Glutamatergic neuron (in vitro differentiated cells): ENCODE measurements at regions not wholly inside any gene's neighbourhood (a gene's known extent, or its start where the extent isn't known, plus 50 kb on each side); places are given as distances from the start of the nearest gene placed in this dataset.

Experiments used
- DNase-seq: peaks from one replicate; pipeline ENCODE4 v3.0.0; 2022
- H3K27ac Mint-ChIP-seq: one replicate; pipeline ENCODE4 v1.8.0; 2020; ENCODE audit warnings: mild to moderate bottlenecking, mixed read lengths, inconsistent platforms; ENCODE audit not compliant: unreplicated experiment
- H3K27me3 Mint-ChIP-seq: one replicate; pipeline ENCODE4 v1.8.0; 2020; ENCODE audit warnings: mild to moderate bottlenecking, moderate library complexity, mixed read lengths, inconsistent platforms; ENCODE audit not compliant: unreplicated experiment
- H3K36me3 Mint-ChIP-seq: one replicate; pipeline ENCODE4 v1.8.0; 2020; ENCODE audit warnings: mild to moderate bottlenecking, mixed read lengths, inconsistent platforms; ENCODE audit not compliant: unreplicated experiment
- H3K4me1 Mint-ChIP-seq: one replicate; pipeline ENCODE4 v1.8.0; 2020; ENCODE audit warnings: mild to moderate bottlenecking, low read depth, mixed read lengths, inconsistent platforms; ENCODE audit not compliant: unreplicated experiment
- H3K4me3 Mint-ChIP-seq: one replicate; pipeline ENCODE4 v1.8.0; 2020; ENCODE audit warnings: mild to moderate bottlenecking, mixed read lengths, inconsistent platforms; ENCODE audit not compliant: unreplicated experiment
- H3K9me3 Mint-ChIP-seq: one replicate; pipeline ENCODE4 v1.8.0; 2020; ENCODE audit warnings: mild to moderate bottlenecking, moderate library complexity, mixed read lengths, inconsistent platforms; ENCODE audit not compliant: unreplicated experiment
- TF ChIP-seq, protein P1 (sequence below): fragments of 200-600 bp; sonication (generic); IDR thresholded peaks from one replicate; pipeline ENCODE4 v1.5.0; 2021; ENCODE audit not compliant: partially characterized antibody, unreplicated experiment

DNA sequence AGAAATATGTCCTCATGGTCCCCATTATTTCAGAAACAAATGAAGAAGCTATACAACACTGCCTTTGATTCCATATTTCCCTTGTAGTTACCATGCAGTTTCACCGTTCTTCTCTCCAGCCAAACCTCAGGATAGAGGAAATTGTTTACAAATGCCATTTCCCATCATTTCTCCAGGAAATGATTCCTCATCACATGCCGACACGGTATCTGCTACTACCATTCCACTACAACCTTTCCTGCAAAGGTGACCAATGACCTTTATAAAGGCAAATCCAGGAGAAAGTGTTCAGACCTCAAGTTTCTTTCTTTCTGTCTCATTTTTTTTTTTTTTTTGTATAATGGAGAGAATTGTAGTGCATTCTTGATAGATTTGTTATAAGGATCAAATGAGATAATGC, 460.8 kb upstream of the CDH20 start:
- no peaks in the 10 kb centered on the region for H3K9me3 Mint-ChIP-seq
- TF ChIP-seq, protein P1, sequence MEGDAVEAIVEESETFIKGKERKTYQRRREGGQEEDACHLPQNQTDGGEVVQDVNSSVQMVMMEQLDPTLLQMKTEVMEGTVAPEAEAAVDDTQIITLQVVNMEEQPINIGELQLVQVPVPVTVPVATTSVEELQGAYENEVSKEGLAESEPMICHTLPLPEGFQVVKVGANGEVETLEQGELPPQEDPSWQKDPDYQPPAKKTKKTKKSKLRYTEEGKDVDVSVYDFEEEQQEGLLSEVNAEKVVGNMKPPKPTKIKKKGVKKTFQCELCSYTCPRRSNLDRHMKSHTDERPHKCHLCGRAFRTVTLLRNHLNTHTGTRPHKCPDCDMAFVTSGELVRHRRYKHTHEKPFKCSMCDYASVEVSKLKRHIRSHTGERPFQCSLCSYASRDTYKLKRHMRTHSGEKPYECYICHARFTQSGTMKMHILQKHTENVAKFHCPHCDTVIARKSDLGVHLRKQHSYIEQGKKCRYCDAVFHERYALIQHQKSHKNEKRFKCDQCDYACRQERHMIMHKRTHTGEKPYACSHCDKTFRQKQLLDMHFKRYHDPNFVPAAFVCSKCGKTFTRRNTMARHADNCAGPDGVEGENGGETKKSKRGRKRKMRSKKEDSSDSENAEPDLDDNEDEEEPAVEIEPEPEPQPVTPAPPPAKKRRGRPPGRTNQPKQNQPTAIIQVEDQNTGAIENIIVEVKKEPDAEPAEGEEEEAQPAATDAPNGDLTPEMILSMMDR = no peak
- no peak overlapping the region for H3K4me3 Mint-ChIP-seq
- H3K4me1 Mint-ChIP-seq = no peaks in the 10 kb centered on the region
- DNase-seq = no peak
- H3K27me3 Mint-ChIP-seq = peaks cover 3% of the 10 kb centered on the region
- no peaks in the 10 kb centered on the region for H3K36me3 Mint-ChIP-seq
- no peak overlapping the region for H3K27ac Mint-ChIP-seq

DNA sequence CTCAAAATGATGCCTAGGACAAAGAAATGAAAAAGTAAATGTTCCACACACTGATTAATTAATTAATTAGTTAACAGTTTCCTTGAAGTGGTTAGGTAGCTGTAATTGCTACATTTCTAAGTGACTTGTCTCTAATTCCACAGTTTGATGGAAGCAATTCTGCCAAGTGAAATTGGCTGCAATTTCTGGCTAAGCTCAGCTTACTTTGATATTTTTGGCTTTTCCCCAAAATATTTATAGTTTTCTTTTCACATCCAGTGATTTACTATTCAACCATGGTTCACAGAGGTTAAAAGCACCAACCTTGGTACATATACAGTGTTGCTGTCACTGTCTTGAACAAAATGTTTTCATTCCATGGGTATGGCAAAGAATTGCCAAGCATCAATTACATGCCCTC, 459.5 kb upstream of the CDH20 start:
- no peak overlapping the region for H3K4me3 Mint-ChIP-seq
- TF ChIP-seq, protein P1 = no peak
- H3K27ac Mint-ChIP-seq = no peak overlapping the region
- DNase-seq = no peak
- no peaks in the 10 kb centered on the region for H3K4me1 Mint-ChIP-seq
- H3K9me3 Mint-ChIP-seq = no peaks in the 10 kb centered on the region
- H3K36me3 Mint-ChIP-seq = no peaks in the 10 kb centered on the region
- H3K27me3 Mint-ChIP-seq = peaks cover 3% of the 10 kb centered on the region

DNA sequence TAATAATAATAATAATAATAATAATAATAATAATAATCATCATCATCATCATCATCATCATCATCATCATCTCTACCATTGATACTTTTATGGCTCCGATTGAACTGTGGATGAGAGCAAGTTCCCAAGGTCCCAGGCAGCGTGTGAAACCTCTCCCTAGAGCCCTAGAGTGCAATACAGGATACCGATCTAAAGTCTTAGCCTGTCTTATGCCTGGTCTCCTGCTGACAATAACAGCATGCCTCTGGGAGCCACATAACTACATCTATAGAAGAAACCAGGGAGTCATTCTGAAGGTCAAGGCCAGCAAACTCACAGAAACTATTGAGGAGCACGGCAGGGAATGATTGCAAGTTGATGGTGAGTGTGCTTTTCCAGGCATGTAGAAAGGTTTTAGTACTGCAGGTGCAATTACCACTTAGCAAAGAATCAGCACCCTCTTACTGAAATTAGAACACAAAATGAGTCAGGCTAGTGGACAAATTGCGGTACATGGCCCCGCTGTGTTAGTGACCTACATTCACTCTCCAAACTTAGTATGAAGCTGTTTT, 457.2 kb upstream of the CDH20 start:
- no peak overlapping the region for H3K4me3 Mint-ChIP-seq
- DNase-seq = no peak
- H3K9me3 Mint-ChIP-seq = no peaks in the 10 kb centered on the region
- no peaks in the 10 kb centered on the region for H3K4me1 Mint-ChIP-seq
- TF ChIP-seq, protein P1 = no peak
- H3K27me3 Mint-ChIP-seq = peaks cover 3% of the 10 kb centered on the region
- H3K36me3 Mint-ChIP-seq = no peaks in the 10 kb centered on the region
- H3K27ac Mint-ChIP-seq = no peak overlapping the region

DNA sequence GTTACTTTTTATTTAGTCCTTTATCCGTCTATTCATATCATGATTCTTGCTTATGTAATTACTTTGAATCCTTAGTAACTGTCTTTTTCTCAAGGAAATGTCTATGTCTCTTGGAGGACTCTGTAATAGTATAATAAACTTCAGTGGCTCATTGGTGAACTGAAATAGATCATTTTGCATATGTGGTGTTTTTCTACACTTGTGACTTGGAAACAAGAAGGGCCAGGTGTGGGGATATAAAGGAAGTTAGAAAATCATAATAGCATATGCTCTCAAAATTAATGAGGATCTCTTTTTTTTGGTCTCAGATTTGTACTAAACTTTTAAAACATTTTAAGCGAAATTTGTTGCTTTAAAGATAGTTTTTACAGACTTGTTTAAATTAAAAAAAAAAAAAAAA, 453.0 kb upstream of the CDH20 start:
- peaks cover 3% of the 10 kb centered on the region for H3K27me3 Mint-ChIP-seq
- no peak for DNase-seq
- TF ChIP-seq, protein P1 = no peak
- no peaks in the 10 kb centered on the region for H3K36me3 Mint-ChIP-seq
- no peaks in the 10 kb centered on the region for H3K9me3 Mint-ChIP-seq
- H3K4me3 Mint-ChIP-seq = no peak overlapping the region
- no peak overlapping the region for H3K27ac Mint-ChIP-seq
- H3K4me1 Mint-ChIP-seq = no peaks in the 10 kb centered on the region

DNA sequence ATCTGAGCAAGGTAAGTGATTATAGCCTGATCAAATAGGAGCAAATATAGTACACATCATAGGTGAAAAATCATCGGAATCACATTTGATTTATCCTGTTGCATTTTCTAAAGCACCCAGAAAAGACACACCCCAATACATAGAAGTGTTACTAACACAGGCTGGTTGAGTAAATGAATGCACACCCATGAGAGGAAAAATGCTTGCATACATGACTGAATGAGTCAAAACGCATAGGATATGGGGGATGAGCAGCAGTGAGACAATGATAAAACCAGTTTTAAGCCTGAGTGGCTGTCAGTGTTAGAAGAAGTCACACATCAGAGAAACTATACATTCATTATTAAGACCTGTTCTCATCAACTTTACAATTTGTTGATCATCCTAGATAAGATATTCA, 449.6 kb upstream of the CDH20 start:
- Mint-ChIP-seq H3K27me3 (no peaks in the 10 kb centered on the region), H3K36me3 (no peaks in the 10 kb centered on the region), H3K9me3 (no peaks in the 10 kb centered on the region), H3K4me1 (peaks cover 2% of the 10 kb centered on the region), H3K27ac (no peak overlapping the region), H3K4me3 (no peak overlapping the region)
- DNase-seq = no peak
- TF ChIP-seq, protein P1 = no peak
